Upper lobe of left lung (tissue), 4 donors: ENCODE measurements at regions not wholly inside any gene's neighbourhood (a gene's known extent, or its start where the extent isn't known, plus 50 kb on each side); places are given as distances from the start of the nearest gene placed in this dataset.

Source experiments
- EP300 ChIP-seq, 4 donors: sonication (generic); formaldehyde crosslinking; IDR thresholded peaks; one replicate each; pipeline ENCODE4 v1.5.1; 2017; ENCODE audit warnings: antibody characterized with exemption in 4 of 4, control low read depth in 2 of 4
- POLR2AphosphoS5 ChIP-seq, 2 donors: sonication (generic); formaldehyde crosslinking; IDR thresholded peaks; one replicate each; pipeline ENCODE4 v1.5.1; 2017; ENCODE audit warnings: antibody characterized with exemption in 2 of 2
- TF ChIP-seq, protein P1 (sequence below), 6 experiments: fragments of 450-650 bp in 4 of 6; fragments of 200-600 bp in 2 of 6; sonication (generic) in 2 of 6; IDR thresholded peaks; one replicate each; pipeline ENCODE4 v1.5.1; 2016 to 2019; ENCODE audit warnings: antibody characterized with exemption in 6 of 6

DNA sequence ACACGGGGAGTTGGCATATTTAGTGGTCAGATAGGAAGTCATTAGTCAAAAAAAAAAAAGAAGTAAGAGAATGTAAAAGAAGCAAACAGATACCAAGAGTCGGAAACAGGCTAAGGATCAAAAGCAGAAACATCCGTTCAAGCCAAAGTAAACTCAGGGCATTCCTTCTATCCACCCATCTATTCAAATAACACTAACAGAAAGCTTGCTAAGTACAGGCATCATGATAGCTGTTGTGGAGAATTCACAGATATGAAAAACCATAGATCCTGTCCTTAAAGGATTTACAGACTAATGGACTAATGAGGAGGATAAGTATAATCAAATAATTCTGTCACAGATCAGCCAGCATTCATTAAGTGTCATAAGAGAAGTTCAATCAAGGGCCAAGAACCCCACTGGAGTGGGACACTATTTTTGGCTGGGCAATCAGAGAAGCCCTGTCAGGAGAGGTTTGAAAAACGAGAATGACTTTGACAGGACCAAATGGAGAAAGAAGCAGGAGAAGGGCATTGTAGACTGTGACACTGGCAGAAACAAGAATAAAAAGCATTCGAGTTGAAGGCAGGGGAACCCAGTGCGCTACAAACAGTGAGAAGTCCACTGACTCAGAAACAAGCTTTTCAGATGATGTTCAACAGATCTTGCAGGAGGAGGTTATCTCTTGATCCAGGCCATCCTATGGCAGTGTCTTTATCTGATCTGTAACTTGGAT lies 154.2 kb upstream of the TSLP start:
- TF ChIP-seq, protein P1, sequence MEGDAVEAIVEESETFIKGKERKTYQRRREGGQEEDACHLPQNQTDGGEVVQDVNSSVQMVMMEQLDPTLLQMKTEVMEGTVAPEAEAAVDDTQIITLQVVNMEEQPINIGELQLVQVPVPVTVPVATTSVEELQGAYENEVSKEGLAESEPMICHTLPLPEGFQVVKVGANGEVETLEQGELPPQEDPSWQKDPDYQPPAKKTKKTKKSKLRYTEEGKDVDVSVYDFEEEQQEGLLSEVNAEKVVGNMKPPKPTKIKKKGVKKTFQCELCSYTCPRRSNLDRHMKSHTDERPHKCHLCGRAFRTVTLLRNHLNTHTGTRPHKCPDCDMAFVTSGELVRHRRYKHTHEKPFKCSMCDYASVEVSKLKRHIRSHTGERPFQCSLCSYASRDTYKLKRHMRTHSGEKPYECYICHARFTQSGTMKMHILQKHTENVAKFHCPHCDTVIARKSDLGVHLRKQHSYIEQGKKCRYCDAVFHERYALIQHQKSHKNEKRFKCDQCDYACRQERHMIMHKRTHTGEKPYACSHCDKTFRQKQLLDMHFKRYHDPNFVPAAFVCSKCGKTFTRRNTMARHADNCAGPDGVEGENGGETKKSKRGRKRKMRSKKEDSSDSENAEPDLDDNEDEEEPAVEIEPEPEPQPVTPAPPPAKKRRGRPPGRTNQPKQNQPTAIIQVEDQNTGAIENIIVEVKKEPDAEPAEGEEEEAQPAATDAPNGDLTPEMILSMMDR (IDR thresholded peaks at IDR 0.05), result no peak
- TF ChIP-seq EP300 (IDR thresholded peaks at IDR 0.05) (no peak), POLR2AphosphoS5 (IDR thresholded peaks at IDR 0.05) (no peak)
